Heart right ventricle (tissue), 16 donors: ENCODE measurements at regions not wholly inside any gene's neighbourhood (a gene's known extent, or its start where the extent isn't known, plus 50 kb on each side); places are given as distances from the start of the nearest gene placed in this dataset.

Experiments
- ATAC-seq, 8 donors: fragments of 200-7000 bp; cut with Tn5 transposase; one replicate each; pipeline ENCODE4 v1.9.1; 2020; ENCODE audit warnings: mild to moderate bottlenecking in 8 of 8, moderate library complexity in 8 of 8, moderate number of reproducible peaks in 1 of 8
- DNase-seq, 2 donors: peaks; one replicate each; pipeline ENCODE4 v3.0.0-alpha.2; 2020
- H3K27ac ChIP-seq, 10 donors: fragments of 200-600 bp; sonication (generic) in 2 of 10; one replicate each; pipeline versions ENCODE4 v1.5.0 to v1.8.0; 2020 to 2022; ENCODE audit warnings: mild to moderate bottlenecking in 3 of 10
- H3K27me3 ChIP-seq, 7 donors: fragments of 200-600 bp; one replicate each; pipeline ENCODE4 v1.8.0; 2021 to 2022; ENCODE audit warnings: mild to moderate bottlenecking in 2 of 7
- H3K36me3 ChIP-seq, 9 donors: fragments of 200-600 bp; sonication (generic) in 1 of 9; one replicate each; pipeline versions ENCODE4 v1.5.0 to v1.8.0; 2020 to 2022; ENCODE audit warnings: mild to moderate bottlenecking in 2 of 9
- H3K4me1 ChIP-seq, 9 donors: fragments of 200-600 bp; sonication (generic) in 1 of 9; one replicate each; pipeline versions ENCODE4 v1.5.0 to v1.8.0; 2020 to 2022; ENCODE audit warnings: mild to moderate bottlenecking in 4 of 9
- H3K4me3 ChIP-seq, 10 donors: fragments of 200-600 bp; sonication (generic) in 2 of 10; one replicate each; pipeline versions ENCODE4 v1.5.0 to v1.8.0; 2020 to 2022; ENCODE audit warnings: mild to moderate bottlenecking in 7 of 10, moderate library complexity in 2 of 10
- H3K9me3 ChIP-seq, 11 donors: fragments of 200-600 bp in 10 of 11; sonication (generic) in 2 of 11; one replicate each; pipeline versions ENCODE4 v1.5.0 to v1.8.0; 2013 to 2022; ENCODE audit warnings: mild to moderate bottlenecking in 2 of 11, control low read depth in 1 of 11, moderate library complexity in 1 of 11
- CTCF ChIP-seq, 9 donors: fragments of 200-600 bp; sonication (generic) in 2 of 9; IDR thresholded peaks; one replicate each; pipeline versions ENCODE4 v1.5.0 to v1.8.0; 2021 to 2022; ENCODE audit warnings: antibody characterized with exemption in 9 of 9, mild to moderate bottlenecking in 5 of 9, moderate library complexity in 1 of 9
- WGBS, 2 donors: extraction: QIAGEN DNeasy Blood & Tissue Kit; methylation state at CpG; one replicate each; pipeline ENCODE4 v1.1.7; 2013; ENCODE audit warnings: inconsistent platforms in 1 of 2; 5-methylcytosine and 5-hydroxymethylcytosine counted together
- intact Hi-C, 10 donors: fragments of 100-400 bp; cut with DNase I; formaldehyde crosslinking; loops; one replicate each; pipeline versions ENCODE4 v1.11.1 to v1.14.2; 2022
- donor health status: Arrhythmogenic right ventricular cardiomyopathy.
- donor health status: ischemic (EF 13 %, LVEDD 7.1; RV severe dilation, severe dysfunction).
- donor health status: healthy with polysubstance abuse.
- donor health status: DM: no; HTN: yes; CAD: no.
- donor health status: DM: no; HTN: no; CAD: no.
- donor health status: ischemic (EF 25% LVEDD 6.9; RV normal size, moderate dysfunction).
- donor health status: ischemic (EF 25% LVEDD 5.7; RV mildly dilated, moderate dysfunction).
- donor health status: healthy.
- donor health status: DM: yes; HTN: yes; CAD: no.
- donor health status: Ischemic cardiomyopathy.
- donor health status: ischemic (EF 35%, LVEDD 5.7; RV mildly dilated, moderate dysfunction).
- donor health status: nonischemic (EF 11% LVEDD 7.7; RV severe dilation, severe dysfunction).
- donor health status: DM: yes; HTN: yes; CAD: no.
- donor health status: PGD.
- donor health status: ischemic (EF 29% LVEDD 5.4; RV normal size, mild dysfunction).
- donor health status: nonischemic (EF 23%, LVEDD 6.1; RV moderate dilation, normal function).

GRCh38 chr11:80733361-80733760 lies 1292.5 kb upstream of the TENM4 start:
- Histone ChIP-seq H3K27ac (no peak overlapping the region), H3K9me3 (no peaks in the 10 kb centered on the region), H3K4me1 (no peaks in the 10 kb centered on the region), H3K27me3 (no peaks in the 10 kb centered on the region), H3K36me3 (no peaks in the 10 kb centered on the region), H3K4me3 (no peak overlapping the region)
- no peak for TF ChIP-seq CTCF (IDR thresholded peaks at IDR 0.05)
- 96 to 98% methylated on average over 3 of the region's 3 CpGs for WGBS, 2 donors
- DNase-seq, result no peak
- no peak for ATAC-seq
- intact Hi-C loops, result no loop called here

GRCh38 chr11:80727315-80727714 lies 1286.5 kb upstream of the TENM4 start:
- Histone ChIP-seq H3K36me3 (no peaks in the 10 kb centered on the region), H3K27me3 (no peaks in the 10 kb centered on the region), H3K4me1 (no peaks in the 10 kb centered on the region), H3K27ac (no peak overlapping the region), H3K9me3 (no peaks in the 10 kb centered on the region), H3K4me3 (no peak overlapping the region)
- WGBS, 2 donors, result 10 to 15% methylated on average over 3 of the region's 3 CpGs
- intact Hi-C loops, result loop anchor here in 1 of 10 donors (10.0 kb wide), 1 partner anchor 277 kb away; no protein-coding TSS in a partner anchor
- TF ChIP-seq CTCF (IDR thresholded peaks at IDR 0.05), result peak in 3 of 9 donors; percentile 12 to 18 (median 17)
- no peak for DNase-seq
- ATAC-seq, result no peak

GRCh38 chr11:80726236-80726635 lies 1285.4 kb upstream of the TENM4 start:
- no peaks in the 10 kb centered on the region for H3K36me3 ChIP-seq
- no peak for ATAC-seq
- no peaks in the 10 kb centered on the region for H3K27me3 ChIP-seq

GRCh38 chr11:80724366-80724765 lies 1283.5 kb upstream of the TENM4 start:
- no peaks in the 10 kb centered on the region for H3K9me3 ChIP-seq
- DNase-seq (no peak), ATAC-seq (no peak)
- H3K36me3 ChIP-seq, result no peaks in the 10 kb centered on the region
- no peak overlapping the region for H3K4me3 ChIP-seq
- no peaks in the 10 kb centered on the region for H3K27me3 ChIP-seq
- H3K27ac ChIP-seq, result no peak overlapping the region
- intact Hi-C loops, result loop anchor here in 1 of 10 donors (10.0 kb wide), 1 partner anchor 280 kb away; no protein-coding TSS in a partner anchor
- TF ChIP-seq CTCF (IDR thresholded peaks at IDR 0.05), result no peak
- 59 to 68% methylated on average over 2 of the region's 2 CpGs for WGBS, 2 donors
- no peaks in the 10 kb centered on the region for H3K4me1 ChIP-seq

More at GRCh38 chr11:80726236-80726635, 1285.4 kb upstream of the TENM4 start:
- no peaks in the 10 kb centered on the region for H3K9me3 ChIP-seq
- no peak for TF ChIP-seq CTCF (IDR thresholded peaks at IDR 0.05)
- intact Hi-C loops, result loop anchor here in 1 of 10 donors (10.0 kb wide), 1 partner anchor 279 kb away; no protein-coding TSS in a partner anchor
- no peak for DNase-seq
- no peaks in the 10 kb centered on the region for H3K4me1 ChIP-seq
- H3K27ac ChIP-seq, result no peak overlapping the region
- no peak overlapping the region for H3K4me3 ChIP-seq
